ENCODE measurements at regions not wholly inside any gene's neighbourhood (a gene's known extent, or its start where the extent isn't known, plus 50 kb on each side); places are given as distances from the start of the nearest gene placed in this dataset.

DNA sequence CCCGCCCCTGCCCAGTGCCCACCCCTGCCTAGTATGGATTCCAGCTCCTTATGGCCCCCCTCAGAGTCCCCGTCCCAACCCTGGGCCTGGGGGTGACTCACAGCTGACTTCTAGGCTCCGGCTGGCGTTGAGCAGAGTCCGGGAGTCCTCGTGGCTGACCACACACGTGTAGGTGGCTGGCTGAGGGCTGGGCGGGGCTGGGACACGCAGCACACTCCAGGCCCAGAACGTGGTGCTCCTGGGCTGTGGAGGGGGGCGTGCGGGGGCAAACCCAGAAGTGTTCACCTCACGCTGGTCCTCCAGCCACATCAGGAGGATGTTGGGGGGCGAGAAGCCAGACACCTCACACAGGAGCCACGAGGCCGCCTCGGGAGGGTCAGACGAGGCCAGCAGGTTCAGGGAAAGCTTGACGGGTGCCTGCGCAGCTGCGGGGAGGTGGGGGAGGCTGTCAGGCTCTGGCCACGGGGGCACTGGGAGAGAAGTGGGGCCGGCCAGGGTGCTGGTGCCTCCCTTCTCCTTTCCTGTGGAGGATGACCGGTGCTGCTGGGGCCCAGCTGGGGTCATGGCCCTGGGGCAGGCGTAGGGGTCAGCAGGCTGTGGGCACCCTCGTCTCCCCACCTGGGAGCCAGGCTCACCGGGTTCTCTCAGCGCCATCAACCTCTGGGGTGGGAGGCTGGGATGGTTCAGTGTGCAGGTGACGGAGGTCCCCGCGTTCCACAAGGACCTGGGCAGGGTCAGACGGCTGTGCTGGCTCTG is 314.1 kb downstream of the TMEM121 start:
- TF ChIP-seq, protein P1, sequence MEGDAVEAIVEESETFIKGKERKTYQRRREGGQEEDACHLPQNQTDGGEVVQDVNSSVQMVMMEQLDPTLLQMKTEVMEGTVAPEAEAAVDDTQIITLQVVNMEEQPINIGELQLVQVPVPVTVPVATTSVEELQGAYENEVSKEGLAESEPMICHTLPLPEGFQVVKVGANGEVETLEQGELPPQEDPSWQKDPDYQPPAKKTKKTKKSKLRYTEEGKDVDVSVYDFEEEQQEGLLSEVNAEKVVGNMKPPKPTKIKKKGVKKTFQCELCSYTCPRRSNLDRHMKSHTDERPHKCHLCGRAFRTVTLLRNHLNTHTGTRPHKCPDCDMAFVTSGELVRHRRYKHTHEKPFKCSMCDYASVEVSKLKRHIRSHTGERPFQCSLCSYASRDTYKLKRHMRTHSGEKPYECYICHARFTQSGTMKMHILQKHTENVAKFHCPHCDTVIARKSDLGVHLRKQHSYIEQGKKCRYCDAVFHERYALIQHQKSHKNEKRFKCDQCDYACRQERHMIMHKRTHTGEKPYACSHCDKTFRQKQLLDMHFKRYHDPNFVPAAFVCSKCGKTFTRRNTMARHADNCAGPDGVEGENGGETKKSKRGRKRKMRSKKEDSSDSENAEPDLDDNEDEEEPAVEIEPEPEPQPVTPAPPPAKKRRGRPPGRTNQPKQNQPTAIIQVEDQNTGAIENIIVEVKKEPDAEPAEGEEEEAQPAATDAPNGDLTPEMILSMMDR (conservative IDR thresholded peaks at IDR 0.05; ENCODE audit: low read depth, low read length), result no peak
- no peak for TF ChIP-seq EZH2 (IDR thresholded peaks at IDR 0.05; ENCODE audit: borderline replicate concordance, low read depth, low read length, poor library complexity, severe bottlenecking)
